Effector memory CD4-positive, alpha-beta T cell (primary cell): ENCODE measurements at regions not wholly inside any gene's neighbourhood (a gene's known extent, or its start where the extent isn't known, plus 50 kb on each side); places are given as distances from the start of the nearest gene placed in this dataset.

Source experiments
- DNase-seq, 3 donors: peaks; one replicate each; pipeline ENCODE4 v3.0.0-alpha.2; 2020
- H3K27ac ChIP-seq: 2 replicates; pipeline ENCODE4 v1.7.0; 2013; ENCODE audit warnings: mild to moderate bottlenecking, low read length, moderate library complexity; ENCODE audit not compliant: insufficient read depth, poor library complexity, severe bottlenecking
- H3K27me3 ChIP-seq: replicated peaks from 2 replicates; pipeline ENCODE4 v1.7.0; 2013; ENCODE audit warnings: mild to moderate bottlenecking, low read length; ENCODE audit not compliant: insufficient read depth, control insufficient read depth, poor library complexity, severe bottlenecking
- H3K36me3 ChIP-seq: 2 replicates; pipeline ENCODE4 v1.7.0; 2013; ENCODE audit warnings: mild to moderate bottlenecking, low read length, moderate library complexity; ENCODE audit not compliant: control insufficient read depth, insufficient read depth
- H3K4me1 ChIP-seq: 2 replicates; pipeline ENCODE4 v1.7.0; 2013; ENCODE audit warnings: low read length, mild to moderate bottlenecking; ENCODE audit not compliant: control insufficient read depth, insufficient read depth, poor library complexity, severe bottlenecking
- H3K4me3 ChIP-seq: 2 replicates; pipeline ENCODE4 v1.7.0; 2013; ENCODE audit warnings: low read length, low read depth, mild to moderate bottlenecking; ENCODE audit not compliant: insufficient read depth, poor library complexity, severe bottlenecking
- H3K9me3 ChIP-seq: 2 replicates; pipeline ENCODE4 v1.7.0; 2013; ENCODE audit warnings: mild to moderate bottlenecking, low read length, moderate library complexity; ENCODE audit not compliant: control insufficient read depth

- H3K27ac ChIP-seq: no peak overlapping the region
- no peaks in the 10 kb centered on the region for H3K9me3 ChIP-seq
- no peak for DNase-seq
- no peak overlapping the region for H3K4me3 ChIP-seq
- H3K4me1 ChIP-seq: no peaks in the 10 kb centered on the region
- H3K36me3 ChIP-seq: no peaks in the 10 kb centered on the region
- peaks cover 4% of the 10 kb centered on the region for H3K27me3 ChIP-seq
Measured at GRCh38 chr20:58019027-58019849, 209.2 kb downstream of the ANKRD60 start.

GRCh38 chr20:58018590-58018989 lies 209.9 kb downstream of the ANKRD60 start:
- H3K36me3 ChIP-seq: no peaks in the 10 kb centered on the region
- H3K4me3 ChIP-seq: no peak overlapping the region
- H3K4me1 ChIP-seq: no peaks in the 10 kb centered on the region
- H3K27me3 ChIP-seq: peaks cover 4% of the 10 kb centered on the region
- H3K9me3 ChIP-seq: no peaks in the 10 kb centered on the region
- H3K27ac ChIP-seq: no peak overlapping the region
- DNase-seq: no peak

GRCh38 chr20:58017970-58018530 lies 210.4 kb downstream of the ANKRD60 start:
- H3K9me3 ChIP-seq: no peaks in the 10 kb centered on the region
- no peaks in the 10 kb centered on the region for H3K4me1 ChIP-seq
- H3K36me3 ChIP-seq: no peaks in the 10 kb centered on the region
- H3K4me3 ChIP-seq: no peak overlapping the region
- H3K27ac ChIP-seq: no peak overlapping the region
- DNase-seq: no peak
- peaks cover 4% of the 10 kb centered on the region for H3K27me3 ChIP-seq

- H3K27ac ChIP-seq: no peak overlapping the region
- no peak for DNase-seq
Measured at GRCh38 chr20:58017231-58017969, 211.1 kb downstream of the ANKRD60 start.

GRCh38 chr20:58016779-58017178 lies 211.7 kb downstream of the ANKRD60 start:
- Histone ChIP-seq H3K4me1 (no peaks in the 10 kb centered on the region), H3K27me3 (peaks cover 4% of the 10 kb centered on the region), H3K27ac (no peak overlapping the region), H3K36me3 (no peaks in the 10 kb centered on the region), H3K9me3 (no peaks in the 10 kb centered on the region), H3K4me3 (no peak overlapping the region)
- DNase-seq: no peak

More at GRCh38 chr20:58017231-58017969, 211.1 kb downstream of the ANKRD60 start:
- peaks cover 4% of the 10 kb centered on the region for H3K27me3 ChIP-seq
- no peak overlapping the region for H3K4me3 ChIP-seq
- H3K4me1 ChIP-seq: no peaks in the 10 kb centered on the region
- H3K36me3 ChIP-seq: no peaks in the 10 kb centered on the region
- H3K9me3 ChIP-seq: no peaks in the 10 kb centered on the region

- no peaks in the 10 kb centered on the region for H3K4me1 ChIP-seq
- peaks cover 4% of the 10 kb centered on the region for H3K27me3 ChIP-seq
- H3K9me3 ChIP-seq: no peaks in the 10 kb centered on the region
- DNase-seq: no peak
- no peaks in the 10 kb centered on the region for H3K36me3 ChIP-seq
- H3K4me3 ChIP-seq: no peak overlapping the region
- no peak overlapping the region for H3K27ac ChIP-seq
Measured at GRCh38 chr20:58014628-58015315, 213.7 kb downstream of the ANKRD60 start.

- DNase-seq: no peak
- Histone ChIP-seq H3K36me3 (no peaks in the 10 kb centered on the region), H3K9me3 (no peaks in the 10 kb centered on the region), H3K4me3 (no peak overlapping the region), H3K27me3 (no peaks in the 10 kb centered on the region), H3K27ac (no peak overlapping the region), H3K4me1 (no peaks in the 10 kb centered on the region)
Measured at GRCh38 chr20:58012731-58013510, 215.5 kb downstream of the ANKRD60 start.

- no peaks in the 10 kb centered on the region for H3K9me3 ChIP-seq
- H3K36me3 ChIP-seq: no peaks in the 10 kb centered on the region
- H3K4me1 ChIP-seq: no peaks in the 10 kb centered on the region
- H3K27me3 ChIP-seq: no peaks in the 10 kb centered on the region
- no peak for DNase-seq
- H3K27ac ChIP-seq: no peak overlapping the region
- H3K4me3 ChIP-seq: no peak overlapping the region
Measured at GRCh38 chr20:58011947-58012610, 216.4 kb downstream of the ANKRD60 start.
